Panc1 (cell line): ENCODE measurements at regions not wholly inside any gene's neighbourhood (a gene's known extent, or its start where the extent isn't known, plus 50 kb on each side); places are given as distances from the start of the nearest gene placed in this dataset.

Experiments
- ATAC-seq: fragments of 200-7000 bp; cut with Tn5 transposase; 2 replicates; pipeline ENCODE4 v1.9.1; 2020; ENCODE audit warnings: mild to moderate bottlenecking, moderate library complexity
- BruUV-seq: library from RNA; stranded (reverse); fragments of 400-500 nt; replicated peaks from 2 replicates; lab custom pipeline; 2021; lab: Mats Ljungman, UMichigan
- CTCF ChIA-PET: fragments of 300-600 bp; sonication (Branson Sonifier 250); formaldehyde crosslinking; loops from one replicate; lab custom pipeline; 2022; ENCODE audit warnings: antibody characterized with exemption; lab: Charles Lee
- POLR2A ChIA-PET: fragments of 300-600 bp; sonication (Branson Sonifier 250); formaldehyde crosslinking; loops from one replicate; lab custom pipeline; 2022; ENCODE audit warnings: antibody characterized with exemption; lab: Charles Lee
- DNase-seq: peaks from one replicate; pipeline ENCODE4 v3.0.0-alpha.2; 2010; ENCODE audit warnings: low read depth, low spot score
- H3K27ac ChIP-seq: 2 replicates; pipeline ENCODE4 v1.5.1; 2011; ENCODE audit warnings: mild to moderate bottlenecking, low read length, inconsistent platforms
- H3K27me3 ChIP-seq: fragments of 200-500 bp; sonication (Bioruptor generic); 2 replicates; pipeline ENCODE4 v1.6.0; 2014; ENCODE audit warnings: low read length, inconsistent platforms; ENCODE audit not compliant: control insufficient read depth, insufficient read depth
- H3K36me3 ChIP-seq: fragments of 200-500 bp; sonication (Bioruptor generic); 2 replicates; pipeline ENCODE4 v1.5.1; 2014; ENCODE audit warnings: inconsistent platforms, mild to moderate bottlenecking, low read length, moderate library complexity; ENCODE audit not compliant: control insufficient read depth, insufficient read depth
- H3K4me1 ChIP-seq: 2 replicates; pipeline ENCODE4 v1.5.1; 2011; ENCODE audit warnings: inconsistent platforms, mild to moderate bottlenecking, low read length, moderate library complexity; ENCODE audit not compliant: control insufficient read depth, insufficient read depth
- H3K4me3 ChIP-seq, 2 experiments: 2 replicates each; pipeline ENCODE4 v1.5.1; 2011 to 2012; ENCODE audit warnings: low read depth in 2 of 2, low read length in 2 of 2, mild to moderate bottlenecking in 2 of 2, inconsistent platforms in 1 of 2, moderate library complexity in 1 of 2
- H3K9me3 ChIP-seq: fragments of 200-500 bp; sonication (Bioruptor generic); 2 replicates; pipeline ENCODE4 v1.5.1; 2014; ENCODE audit warnings: low read depth, mild to moderate bottlenecking, inconsistent platforms, low read length, moderate library complexity; ENCODE audit not compliant: control insufficient read depth, insufficient read depth
- POLR2AphosphoS5 ChIP-seq: IDR thresholded peaks from 2 replicates; pipeline ENCODE4 v1.6.1; 2012; ENCODE audit warnings: mild to moderate bottlenecking, low read depth, low read length, moderate library complexity
- SIN3A ChIP-seq: IDR thresholded peaks from 2 replicates; pipeline ENCODE4 v1.6.1; 2012; ENCODE audit warnings: low read depth, mild to moderate bottlenecking, low read length, moderate library complexity, borderline replicate concordance; ENCODE audit not compliant: insufficient read depth
- TCF7L2 ChIP-seq: IDR thresholded peaks from 2 replicates; pipeline ENCODE4 v1.6.1; 2011; ENCODE audit warnings: mild to moderate bottlenecking, low read depth, low read length, inconsistent platforms
- in situ Hi-C: cut with HindIII; loops from 2 replicates; pipeline ENCODE4 v1.10.0; 2016; ENCODE audit warnings: low sequenced_read_pairs, low pct_unique_long_range_greater_than_20kb
- intact Hi-C: fragments of 100-400 bp; cut with micrococcal nuclease; formaldehyde crosslinking; loops from one replicate; pipeline ENCODE4 v1.10.0; 2022; ENCODE audit not compliant: unreplicated experiment
- TF ChIP-seq, protein P1 (sequence below), 2 experiments: IDR thresholded peaks; 2 replicates each; pipeline ENCODE4 v1.6.1; 2011 to 2012; ENCODE audit warnings: low read depth in 2 of 2, control low read depth in 1 of 2, low read length in 1 of 2, mild to moderate bottlenecking in 1 of 2, moderate library complexity in 1 of 2; ENCODE audit not compliant: insufficient read depth in 1 of 2
- TF ChIP-seq, protein P2 (sequence below): fragments of 450-650 bp; IDR thresholded peaks from 2 replicates; pipeline ENCODE4 v1.5.1; 2017; ENCODE audit warnings: mild to moderate bottlenecking

DNA sequence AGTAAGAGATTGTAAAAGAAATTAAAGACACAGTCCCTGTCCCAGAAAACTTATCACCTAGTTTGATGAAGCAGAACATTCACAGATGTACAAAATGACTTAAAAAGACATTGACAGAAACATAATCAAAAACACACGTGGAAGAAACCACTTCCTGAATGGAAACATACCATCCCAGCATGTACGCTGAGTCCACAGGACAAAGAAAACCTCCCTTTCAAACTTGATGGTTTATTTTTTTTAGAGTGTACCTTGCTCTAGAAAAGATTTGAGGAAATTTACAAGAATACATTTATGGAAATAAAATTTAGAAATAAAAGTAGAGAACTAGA lies 140.9 kb downstream of the PMP22 start:
- DNase-seq (no peak), ATAC-seq (no peak)
- no peaks in the 10 kb centered on the region for H3K27me3 ChIP-seq
- ChIA-PET POLR2A (no interaction called here), CTCF (no interaction called here)
- TF ChIP-seq TCF7L2 (no peak), POLR2AphosphoS5 (no peak), SIN3A (no peak)
- TF ChIP-seq, protein P1, sequence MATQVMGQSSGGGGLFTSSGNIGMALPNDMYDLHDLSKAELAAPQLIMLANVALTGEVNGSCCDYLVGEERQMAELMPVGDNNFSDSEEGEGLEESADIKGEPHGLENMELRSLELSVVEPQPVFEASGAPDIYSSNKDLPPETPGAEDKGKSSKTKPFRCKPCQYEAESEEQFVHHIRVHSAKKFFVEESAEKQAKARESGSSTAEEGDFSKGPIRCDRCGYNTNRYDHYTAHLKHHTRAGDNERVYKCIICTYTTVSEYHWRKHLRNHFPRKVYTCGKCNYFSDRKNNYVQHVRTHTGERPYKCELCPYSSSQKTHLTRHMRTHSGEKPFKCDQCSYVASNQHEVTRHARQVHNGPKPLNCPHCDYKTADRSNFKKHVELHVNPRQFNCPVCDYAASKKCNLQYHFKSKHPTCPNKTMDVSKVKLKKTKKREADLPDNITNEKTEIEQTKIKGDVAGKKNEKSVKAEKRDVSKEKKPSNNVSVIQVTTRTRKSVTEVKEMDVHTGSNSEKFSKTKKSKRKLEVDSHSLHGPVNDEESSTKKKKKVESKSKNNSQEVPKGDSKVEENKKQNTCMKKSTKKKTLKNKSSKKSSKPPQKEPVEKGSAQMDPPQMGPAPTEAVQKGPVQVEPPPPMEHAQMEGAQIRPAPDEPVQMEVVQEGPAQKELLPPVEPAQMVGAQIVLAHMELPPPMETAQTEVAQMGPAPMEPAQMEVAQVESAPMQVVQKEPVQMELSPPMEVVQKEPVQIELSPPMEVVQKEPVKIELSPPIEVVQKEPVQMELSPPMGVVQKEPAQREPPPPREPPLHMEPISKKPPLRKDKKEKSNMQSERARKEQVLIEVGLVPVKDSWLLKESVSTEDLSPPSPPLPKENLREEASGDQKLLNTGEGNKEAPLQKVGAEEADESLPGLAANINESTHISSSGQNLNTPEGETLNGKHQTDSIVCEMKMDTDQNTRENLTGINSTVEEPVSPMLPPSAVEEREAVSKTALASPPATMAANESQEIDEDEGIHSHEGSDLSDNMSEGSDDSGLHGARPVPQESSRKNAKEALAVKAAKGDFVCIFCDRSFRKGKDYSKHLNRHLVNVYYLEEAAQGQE (IDR thresholded peaks at IDR 0.05; ENCODE audit: insufficient read depth in 1 of 2, low read depth in 2 of 2, low read length in 1 of 2), result no peak
- TF ChIP-seq, protein P2, sequence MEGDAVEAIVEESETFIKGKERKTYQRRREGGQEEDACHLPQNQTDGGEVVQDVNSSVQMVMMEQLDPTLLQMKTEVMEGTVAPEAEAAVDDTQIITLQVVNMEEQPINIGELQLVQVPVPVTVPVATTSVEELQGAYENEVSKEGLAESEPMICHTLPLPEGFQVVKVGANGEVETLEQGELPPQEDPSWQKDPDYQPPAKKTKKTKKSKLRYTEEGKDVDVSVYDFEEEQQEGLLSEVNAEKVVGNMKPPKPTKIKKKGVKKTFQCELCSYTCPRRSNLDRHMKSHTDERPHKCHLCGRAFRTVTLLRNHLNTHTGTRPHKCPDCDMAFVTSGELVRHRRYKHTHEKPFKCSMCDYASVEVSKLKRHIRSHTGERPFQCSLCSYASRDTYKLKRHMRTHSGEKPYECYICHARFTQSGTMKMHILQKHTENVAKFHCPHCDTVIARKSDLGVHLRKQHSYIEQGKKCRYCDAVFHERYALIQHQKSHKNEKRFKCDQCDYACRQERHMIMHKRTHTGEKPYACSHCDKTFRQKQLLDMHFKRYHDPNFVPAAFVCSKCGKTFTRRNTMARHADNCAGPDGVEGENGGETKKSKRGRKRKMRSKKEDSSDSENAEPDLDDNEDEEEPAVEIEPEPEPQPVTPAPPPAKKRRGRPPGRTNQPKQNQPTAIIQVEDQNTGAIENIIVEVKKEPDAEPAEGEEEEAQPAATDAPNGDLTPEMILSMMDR, result no peak
- no peaks in the 10 kb centered on the region for H3K4me1 ChIP-seq
- no TSS peak for BruUV-seq
- no peak overlapping the region for H3K4me3 ChIP-seq
- intact Hi-C loops (no loop called here), in situ Hi-C loops (no loop called here)
- no peaks in the 10 kb centered on the region for H3K36me3 ChIP-seq
- no peaks in the 10 kb centered on the region for H3K9me3 ChIP-seq
- H3K27ac ChIP-seq, result no peak overlapping the region

DNA sequence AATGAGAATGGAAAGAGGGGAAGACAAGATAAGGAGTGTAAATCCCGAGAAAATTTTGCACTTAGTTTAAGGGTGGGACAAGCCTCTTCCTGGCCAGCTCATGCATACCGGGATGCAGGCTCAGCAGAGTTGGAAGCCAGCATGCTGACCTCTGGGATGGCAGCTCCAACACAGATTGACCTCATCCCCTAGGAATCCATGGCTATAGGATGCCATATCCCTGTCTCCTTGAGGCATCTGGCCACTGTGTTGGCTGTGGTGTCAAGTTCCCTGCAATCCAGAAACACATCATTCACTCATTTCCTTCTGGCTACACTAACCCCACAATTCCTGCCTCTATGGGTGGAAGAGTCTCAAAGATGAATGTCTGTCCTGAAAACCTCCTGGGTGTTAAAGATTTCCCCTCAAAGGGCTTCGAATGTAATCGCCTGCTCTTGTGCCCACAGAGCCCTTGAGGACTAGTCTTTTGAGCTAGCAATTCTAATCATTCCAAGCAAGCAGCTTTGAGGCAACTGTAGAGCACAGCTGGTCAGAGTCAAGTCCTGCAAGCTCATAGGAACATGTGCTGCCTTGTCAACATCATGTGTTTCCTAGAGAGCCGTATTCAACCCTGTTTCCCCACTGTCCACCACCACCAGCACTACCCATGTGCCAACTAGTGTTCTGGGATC lies 141.4 kb downstream of the PMP22 start:
- no peak for ATAC-seq
- intact Hi-C loops, result no loop called here
- CTCF ChIA-PET, result no interaction called here

More for the DNA sequence above, 141.4 kb downstream of the PMP22 start:
- TF ChIP-seq, protein P2, result no peak
- TF ChIP-seq SIN3A (no peak), POLR2AphosphoS5 (no peak), TCF7L2 (no peak)
- TF ChIP-seq, protein P1 (IDR thresholded peaks at IDR 0.05; ENCODE audit: insufficient read depth in 1 of 2, low read depth in 2 of 2, low read length in 1 of 2), result no peak
- Histone ChIP-seq H3K36me3 (no peaks in the 10 kb centered on the region), H3K4me3 (no peak overlapping the region), H3K4me1 (no peaks in the 10 kb centered on the region), H3K9me3 (no peaks in the 10 kb centered on the region), H3K27ac (no peak overlapping the region), H3K27me3 (no peaks in the 10 kb centered on the region)
- POLR2A ChIA-PET, result no interaction called here
- no peak for DNase-seq
- BruUV-seq, result no TSS peak
- in situ Hi-C loops, result no loop called here
